Thymus (tissue), 11 donors: ENCODE measurements at regions not wholly inside any gene's neighbourhood (a gene's known extent, or its start where the extent isn't known, plus 50 kb on each side); places are given as distances from the start of the nearest gene placed in this dataset.

Experiments used
- DNase-seq, 9 donors: peaks; one replicate each; pipeline ENCODE4 v3.0.0-alpha.2; 2013; ENCODE audit warnings: low spot score in 9 of 9, low read depth in 6 of 9, missing footprints in 1 of 9
- H3K27ac ChIP-seq, 2 donors: one replicate each; pipeline ENCODE4 v1.5.1; 2013; ENCODE audit warnings: control low read depth in 1 of 2, low read depth in 1 of 2, low read length in 1 of 2, mild to moderate bottlenecking in 1 of 2, moderate library complexity in 1 of 2
- H3K27me3 ChIP-seq, 2 donors: one replicate each; pipeline ENCODE4 v1.5.1; 2013; ENCODE audit warnings: low read length in 1 of 2; ENCODE audit not compliant: control insufficient read depth in 2 of 2, insufficient read depth in 1 of 2
- H3K36me3 ChIP-seq, 2 donors: one replicate each; pipeline ENCODE4 v1.5.1; 2013; ENCODE audit warnings: low read length in 1 of 2, mild to moderate bottlenecking in 1 of 2, moderate library complexity in 1 of 2; ENCODE audit not compliant: control insufficient read depth in 2 of 2, insufficient read depth in 2 of 2
- H3K4me1 ChIP-seq, 2 donors: one replicate each; pipeline ENCODE4 v1.5.1; 2013; ENCODE audit warnings: low read length in 2 of 2; ENCODE audit not compliant: control insufficient read depth in 2 of 2, insufficient read depth in 2 of 2
- H3K4me3 ChIP-seq, 2 donors: one replicate each; pipeline ENCODE4 v1.5.1; 2013; ENCODE audit warnings: low read length in 2 of 2, control low read depth in 1 of 2, mild to moderate bottlenecking in 1 of 2
- H3K9me3 ChIP-seq, 2 donors: one replicate each; pipeline ENCODE4 v1.5.1; 2013; ENCODE audit warnings: low read length in 1 of 2, mild to moderate bottlenecking in 1 of 2; ENCODE audit not compliant: control insufficient read depth in 2 of 2, insufficient read depth in 1 of 2
- WGBS: extraction: QIAGEN DNeasy Blood & Tissue Kit; methylation state at CpG from one replicate; pipeline ENCODE4 v1.1.7; 2013; 5-methylcytosine and 5-hydroxymethylcytosine counted together
- donor health status: healthy.

GRCh38 chr2:162974771-162975170 lies 136.2 kb upstream of the KCNH7 start:
- whole genome bisulfite sequencing = 92% methylated on average over 2 of the region's 2 CpGs
- no peak for DNase-seq

DNA sequence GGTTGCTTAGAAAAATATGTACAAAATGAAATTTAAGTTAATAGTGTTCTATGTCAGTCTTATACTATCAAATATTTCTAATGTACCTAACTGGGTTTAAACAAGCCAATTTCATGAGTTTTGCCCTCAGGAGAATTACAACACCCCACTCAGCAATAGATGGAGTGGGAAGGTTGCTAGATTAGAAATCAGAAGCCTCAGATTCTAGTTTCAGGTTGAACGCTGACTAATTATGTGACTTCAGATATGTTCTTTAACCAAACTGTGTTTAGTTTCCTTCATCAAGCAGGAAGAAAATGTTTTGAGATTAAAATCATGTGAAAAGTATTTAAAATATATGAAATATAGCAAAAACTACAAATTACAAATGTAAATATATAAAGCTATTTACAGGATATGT lies 133.8 kb upstream of the KCNH7 start:
- H3K4me3 ChIP-seq = no peak overlapping the region
- H3K27me3 ChIP-seq = no peaks in the 10 kb centered on the region
- WGBS = 98% methylated on average over 1 of the region's 1 CpG
- H3K9me3 ChIP-seq = no peaks in the 10 kb centered on the region
- H3K4me1 ChIP-seq = no peaks in the 10 kb centered on the region
- no peaks in the 10 kb centered on the region for H3K36me3 ChIP-seq
- no peak overlapping the region for H3K27ac ChIP-seq
- no peak for DNase-seq

More at GRCh38 chr2:162974771-162975170, 136.2 kb upstream of the KCNH7 start:
- H3K4me1 ChIP-seq = no peaks in the 10 kb centered on the region
- no peaks in the 10 kb centered on the region for H3K36me3 ChIP-seq
- H3K27me3 ChIP-seq = no peaks in the 10 kb centered on the region
- H3K9me3 ChIP-seq = no peaks in the 10 kb centered on the region
- H3K4me3 ChIP-seq = no peak overlapping the region
- no peak overlapping the region for H3K27ac ChIP-seq

DNA sequence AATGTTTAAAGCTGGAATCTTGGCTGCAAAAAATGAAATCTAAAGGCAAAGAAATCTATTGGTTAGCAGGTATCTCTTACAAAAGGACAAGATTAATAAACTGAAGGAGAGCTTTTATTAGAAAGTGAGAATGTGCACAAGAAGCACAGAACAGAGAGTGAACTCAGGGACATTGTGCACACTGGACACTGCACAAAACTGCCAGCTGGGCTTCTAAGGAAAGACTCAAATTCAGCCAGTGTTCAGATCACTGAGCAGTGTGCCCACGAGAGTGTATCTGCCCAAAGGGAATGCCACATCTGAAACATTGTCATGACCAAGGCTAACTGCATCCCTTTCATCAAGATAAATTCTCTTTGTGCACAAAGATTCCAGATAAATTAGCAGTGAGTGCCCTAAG lies 129.7 kb upstream of the KCNH7 start:
- 0% methylated on average over 1 of the region's 1 CpG for WGBS
- H3K27ac ChIP-seq = no peak overlapping the region
- no peaks in the 10 kb centered on the region for H3K27me3 ChIP-seq
- H3K36me3 ChIP-seq = no peaks in the 10 kb centered on the region
- no peak for DNase-seq
- H3K9me3 ChIP-seq = no peaks in the 10 kb centered on the region
- H3K4me1 ChIP-seq = no peaks in the 10 kb centered on the region
- H3K4me3 ChIP-seq = no peak overlapping the region

GRCh38 chr2:162967811-162968210 lies 129.2 kb upstream of the KCNH7 start:
- Histone ChIP-seq H3K4me1 (no peaks in the 10 kb centered on the region), H3K36me3 (no peaks in the 10 kb centered on the region), H3K4me3 (no peak overlapping the region), H3K27ac (no peak overlapping the region), H3K9me3 (no peaks in the 10 kb centered on the region), H3K27me3 (no peaks in the 10 kb centered on the region)
- no peak for DNase-seq
- WGBS = 77% methylated on average over 1 of the region's 1 CpG

- no peaks in the 10 kb centered on the region for H3K4me1 ChIP-seq
- H3K36me3 ChIP-seq = no peaks in the 10 kb centered on the region
- no peak overlapping the region for H3K27ac ChIP-seq
- no peaks in the 10 kb centered on the region for H3K27me3 ChIP-seq
- H3K4me3 ChIP-seq = no peak overlapping the region
- H3K9me3 ChIP-seq = no peaks in the 10 kb centered on the region
- 60% methylated on average over 3 of the region's 3 CpGs for WGBS
- no peak for DNase-seq
These were observed 128.6 kb upstream of the KCNH7 start for GRCh38 chr2:162967147-162967546.

GRCh38 chr2:162965191-162965590 lies 126.6 kb upstream of the KCNH7 start:
- H3K4me1 ChIP-seq = no peaks in the 10 kb centered on the region
- no peak overlapping the region for H3K27ac ChIP-seq
- no peak for DNase-seq
- no peaks in the 10 kb centered on the region for H3K27me3 ChIP-seq
- no peaks in the 10 kb centered on the region for H3K36me3 ChIP-seq
- no peak overlapping the region for H3K4me3 ChIP-seq
- WGBS = 82% methylated on average over 5 of the region's 5 CpGs
- no peaks in the 10 kb centered on the region for H3K9me3 ChIP-seq

DNA sequence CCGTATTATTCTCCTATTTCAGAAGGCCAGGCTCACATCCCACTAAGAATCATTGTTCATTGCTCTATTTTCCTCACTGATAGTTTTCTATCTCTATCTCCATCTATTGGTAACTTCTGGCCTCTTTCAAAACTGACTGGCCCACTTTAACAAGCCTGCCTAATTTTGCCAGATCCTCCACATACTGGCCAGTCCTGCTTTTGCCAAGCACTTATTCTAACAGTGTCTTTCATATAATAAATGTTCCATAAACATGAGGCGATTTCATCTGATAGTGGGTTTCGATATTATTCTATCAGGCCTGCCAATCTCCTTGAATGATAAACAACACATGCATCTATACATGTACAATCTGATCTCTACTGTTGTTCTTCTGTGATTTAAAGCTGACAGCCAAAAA lies 125.9 kb upstream of the KCNH7 start:
- 91% methylated on average over 3 of the region's 3 CpGs for WGBS
- no peak overlapping the region for H3K27ac ChIP-seq
- H3K9me3 ChIP-seq = no peaks in the 10 kb centered on the region
- DNase-seq = no peak
- no peaks in the 10 kb centered on the region for H3K27me3 ChIP-seq
- H3K36me3 ChIP-seq = no peaks in the 10 kb centered on the region
- no peaks in the 10 kb centered on the region for H3K4me1 ChIP-seq
- H3K4me3 ChIP-seq = no peak overlapping the region

DNA sequence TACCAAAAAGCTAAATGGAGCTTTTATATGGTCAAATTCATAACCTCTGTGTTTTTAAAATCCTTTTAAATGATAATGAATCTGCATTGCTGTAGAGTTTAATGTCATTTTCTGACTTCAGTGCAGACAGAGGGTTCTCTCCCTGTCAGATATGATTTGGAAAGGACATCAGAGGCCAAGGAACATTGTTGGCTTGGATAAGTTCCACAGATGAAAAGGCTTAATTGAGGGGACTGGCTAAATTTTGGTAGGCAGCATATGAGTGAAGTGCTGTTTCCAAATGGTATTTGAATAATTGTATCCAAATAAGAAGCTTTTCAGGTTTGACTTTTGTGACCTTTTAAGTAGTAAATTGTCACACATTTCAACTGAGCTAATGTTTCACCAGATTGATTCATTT lies 124.6 kb upstream of the KCNH7 start:
- no peak for DNase-seq

GRCh38 chr2:162945785-162946184 lies 107.2 kb upstream of the KCNH7 start:
- no peaks in the 10 kb centered on the region for H3K4me1 ChIP-seq
- no peak overlapping the region for H3K4me3 ChIP-seq
- H3K9me3 ChIP-seq = peaks cover 0 to 4% of the 10 kb centered on the region in 2 donors
- no peaks in the 10 kb centered on the region for H3K27me3 ChIP-seq
- no peaks in the 10 kb centered on the region for H3K36me3 ChIP-seq
- no peak for DNase-seq
- WGBS = 94% methylated on average over 2 of the region's 2 CpGs
- H3K27ac ChIP-seq = no peak overlapping the region

More for the DNA sequence above, 124.6 kb upstream of the KCNH7 start:
- H3K36me3 ChIP-seq = no peaks in the 10 kb centered on the region
- no peaks in the 10 kb centered on the region for H3K9me3 ChIP-seq
- no peak overlapping the region for H3K27ac ChIP-seq
- no peak overlapping the region for H3K4me3 ChIP-seq
- no peaks in the 10 kb centered on the region for H3K27me3 ChIP-seq
- H3K4me1 ChIP-seq = no peaks in the 10 kb centered on the region

DNA sequence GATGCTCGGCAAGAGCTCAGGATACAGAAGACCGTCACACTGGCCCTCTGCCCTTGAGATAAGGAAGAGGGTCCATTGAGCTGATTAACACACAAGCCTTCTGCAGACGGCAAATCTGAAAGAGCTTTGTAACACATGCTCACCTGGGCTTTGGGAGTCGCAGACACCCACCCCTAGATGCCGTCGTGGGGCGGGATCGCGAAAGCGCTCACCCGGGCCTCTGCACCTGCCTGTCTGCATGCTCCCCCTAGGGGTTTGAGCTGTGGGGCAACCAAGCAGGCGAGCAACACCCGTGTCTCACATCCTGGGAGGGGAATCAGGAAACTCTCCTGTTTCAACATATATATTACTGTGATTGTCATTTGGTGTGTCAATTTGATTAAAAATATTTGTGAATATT lies 99.8 kb upstream of the KCNH7 start:
- DNase-seq = no peak
- no peak overlapping the region for H3K4me3 ChIP-seq
- H3K4me1 ChIP-seq = no peaks in the 10 kb centered on the region
- 75% methylated on average over 13 of the region's 13 CpGs for WGBS
- peaks cover 0 to 9% of the 10 kb centered on the region in 2 donors for H3K9me3 ChIP-seq
- H3K27me3 ChIP-seq = no peaks in the 10 kb centered on the region
- H3K27ac ChIP-seq = no peak overlapping the region
- H3K36me3 ChIP-seq = no peaks in the 10 kb centered on the region
